Sigmoid colon (tissue), 3 donors: ENCODE measurements at regions not wholly inside any gene's neighbourhood (a gene's known extent, or its start where the extent isn't known, plus 50 kb on each side); places are given as distances from the start of the nearest gene placed in this dataset.

ENCODE experiments used
- CTCF ChIP-seq, 4 experiments: fragments of 450-650 bp in 3 of 4; fragments of 200-600 bp in 1 of 4; IDR thresholded peaks; one replicate each; pipeline ENCODE4 v1.5.1; 2016 to 2019; ENCODE audit warnings: antibody characterized with exemption in 4 of 4, mild to moderate bottlenecking in 3 of 4, moderate library complexity in 2 of 4
- POLR2A ChIP-seq, 2 donors: fragments of 450-650 bp; IDR thresholded peaks; one replicate each; pipeline ENCODE4 v1.6.1; 2016; ENCODE audit warnings: antibody characterized with exemption in 2 of 2, mild to moderate bottlenecking in 2 of 2, moderate library complexity in 2 of 2

GRCh38 chrX:63935835-63936234 is 150.8 kb upstream of the ARHGEF9 start:
- TF ChIP-seq CTCF (IDR thresholded peaks at IDR 0.05) (no peak), POLR2A (IDR thresholded peaks at IDR 0.05) (no peak)
